ENCODE measurements at regions not wholly inside any gene's neighbourhood (a gene's known extent, or its start where the extent isn't known, plus 50 kb on each side); places are given as distances from the start of the nearest gene placed in this dataset.

DNA sequence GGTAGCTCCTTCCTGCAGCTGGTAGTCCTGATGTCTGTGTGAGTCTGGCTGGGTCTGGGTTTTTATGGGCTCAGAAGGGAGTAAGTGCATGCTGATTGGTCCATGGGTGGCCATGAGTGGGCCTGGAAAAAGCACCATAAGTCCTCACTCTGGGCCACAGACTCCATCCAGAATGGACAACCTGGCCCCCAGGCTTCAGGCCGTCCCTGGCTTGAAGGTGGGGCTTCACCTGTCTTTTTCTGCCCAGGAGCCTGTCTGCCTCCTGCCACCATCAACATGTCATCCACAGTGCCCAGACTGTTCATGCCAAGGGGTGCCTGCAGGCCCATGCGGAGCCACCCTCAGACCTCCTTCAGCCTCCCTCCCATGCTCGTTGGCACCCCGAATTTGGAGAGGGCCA is 620.0 kb downstream of the RAPGEF2 start:
- TF ChIP-seq, protein P1, sequence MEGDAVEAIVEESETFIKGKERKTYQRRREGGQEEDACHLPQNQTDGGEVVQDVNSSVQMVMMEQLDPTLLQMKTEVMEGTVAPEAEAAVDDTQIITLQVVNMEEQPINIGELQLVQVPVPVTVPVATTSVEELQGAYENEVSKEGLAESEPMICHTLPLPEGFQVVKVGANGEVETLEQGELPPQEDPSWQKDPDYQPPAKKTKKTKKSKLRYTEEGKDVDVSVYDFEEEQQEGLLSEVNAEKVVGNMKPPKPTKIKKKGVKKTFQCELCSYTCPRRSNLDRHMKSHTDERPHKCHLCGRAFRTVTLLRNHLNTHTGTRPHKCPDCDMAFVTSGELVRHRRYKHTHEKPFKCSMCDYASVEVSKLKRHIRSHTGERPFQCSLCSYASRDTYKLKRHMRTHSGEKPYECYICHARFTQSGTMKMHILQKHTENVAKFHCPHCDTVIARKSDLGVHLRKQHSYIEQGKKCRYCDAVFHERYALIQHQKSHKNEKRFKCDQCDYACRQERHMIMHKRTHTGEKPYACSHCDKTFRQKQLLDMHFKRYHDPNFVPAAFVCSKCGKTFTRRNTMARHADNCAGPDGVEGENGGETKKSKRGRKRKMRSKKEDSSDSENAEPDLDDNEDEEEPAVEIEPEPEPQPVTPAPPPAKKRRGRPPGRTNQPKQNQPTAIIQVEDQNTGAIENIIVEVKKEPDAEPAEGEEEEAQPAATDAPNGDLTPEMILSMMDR (conservative IDR thresholded peaks at IDR 0.05 in 1 of 2, IDR thresholded peaks at IDR 0.05 in 1 of 2; ENCODE audit: low read depth in 1 of 2, low read length in 2 of 2): no peak
- TF ChIP-seq EZH2 (IDR thresholded peaks at IDR 0.05; ENCODE audit: low read length, missing control alignments): no peak

Measured in fibroblast of lung (primary cell).